ENCODE measurements at regions not wholly inside any gene's neighbourhood (a gene's known extent, or its start where the extent isn't known, plus 50 kb on each side); places are given as distances from the start of the nearest gene placed in this dataset.
A peak's percentile ranks its signal among the peaks of the same experiment; 100 is the strongest.

GRCh38 chr5:125026867-125027731, 280.7 kb upstream of the ZNF608 start:
- Histone ChIP-seq H3K4me3 (ENCODE audit: low read length) (no peak overlapping the region), H3K27me3 (ENCODE audit: control insufficient read depth, insufficient read depth, low read length) (no peaks in the 10 kb centered on the region), H3K36me3 (ENCODE audit: control insufficient read depth, insufficient read depth, low read length) (no peaks in the 10 kb centered on the region), H3K27ac (ENCODE audit: low read length) (peak overlapping the region; percentile 57), H3K9me3 (ENCODE audit: control insufficient read depth, low read depth, low read length) (no peaks in the 10 kb centered on the region), H3K4me1 (ENCODE audit: control insufficient read depth, insufficient read depth, low read length) (peaks cover 13% of the 10 kb centered on the region)
- 17% methylated on average over 1 of the region's 6 CpGs for WGBS (ENCODE audit: insufficient coverage, low lambda C conversion rate)
- DNase-seq = peak; percentile 92 to 97

- WGBS (ENCODE audit: insufficient coverage, low lambda C conversion rate) = no CpG with 5 or more reads among the region's 3 CpGs
- H3K27ac ChIP-seq (ENCODE audit: low read length) = no peak overlapping the region
- DNase-seq = no peak
Observed at GRCh38 chr5:125032286-125032685, 285.8 kb upstream of the ZNF608 start.

GRCh38 chr5:125033602-125034001, 287.2 kb upstream of the ZNF608 start:
- H3K9me3 ChIP-seq (ENCODE audit: control insufficient read depth, low read depth, low read length) = no peaks in the 10 kb centered on the region
- no peaks in the 10 kb centered on the region for H3K27me3 ChIP-seq (ENCODE audit: control insufficient read depth, insufficient read depth, low read length)
- no peak overlapping the region for H3K27ac ChIP-seq (ENCODE audit: low read length)
- H3K4me3 ChIP-seq (ENCODE audit: low read length) = no peak overlapping the region
- no peaks in the 10 kb centered on the region for H3K4me1 ChIP-seq (ENCODE audit: control insufficient read depth, insufficient read depth, low read length)
- no peak for DNase-seq
- no peaks in the 10 kb centered on the region for H3K36me3 ChIP-seq (ENCODE audit: control insufficient read depth, insufficient read depth, low read length)
- 100% methylated on average over 1 of the region's 2 CpGs for WGBS (ENCODE audit: insufficient coverage, low lambda C conversion rate)

More at GRCh38 chr5:125032286-125032685, 285.8 kb upstream of the ZNF608 start:
- Histone ChIP-seq H3K36me3 (ENCODE audit: control insufficient read depth, insufficient read depth, low read length) (no peaks in the 10 kb centered on the region), H3K4me3 (ENCODE audit: low read length) (no peak overlapping the region), H3K4me1 (ENCODE audit: control insufficient read depth, insufficient read depth, low read length) (no peaks in the 10 kb centered on the region), H3K27me3 (ENCODE audit: control insufficient read depth, insufficient read depth, low read length) (no peaks in the 10 kb centered on the region), H3K9me3 (ENCODE audit: control insufficient read depth, low read depth, low read length) (no peaks in the 10 kb centered on the region)

GRCh38 chr5:125034331-125034730, 287.9 kb upstream of the ZNF608 start:
- Histone ChIP-seq H3K27ac (ENCODE audit: low read length) (no peak overlapping the region), H3K9me3 (ENCODE audit: control insufficient read depth, low read depth, low read length) (no peaks in the 10 kb centered on the region), H3K4me3 (ENCODE audit: low read length) (no peak overlapping the region), H3K4me1 (ENCODE audit: control insufficient read depth, insufficient read depth, low read length) (no peaks in the 10 kb centered on the region), H3K36me3 (ENCODE audit: control insufficient read depth, insufficient read depth, low read length) (no peaks in the 10 kb centered on the region), H3K27me3 (ENCODE audit: control insufficient read depth, insufficient read depth, low read length) (no peaks in the 10 kb centered on the region)
- WGBS (ENCODE audit: insufficient coverage, low lambda C conversion rate) = 100% methylated on average over 1 of the region's 5 CpGs
- DNase-seq = no peak

DNA sequence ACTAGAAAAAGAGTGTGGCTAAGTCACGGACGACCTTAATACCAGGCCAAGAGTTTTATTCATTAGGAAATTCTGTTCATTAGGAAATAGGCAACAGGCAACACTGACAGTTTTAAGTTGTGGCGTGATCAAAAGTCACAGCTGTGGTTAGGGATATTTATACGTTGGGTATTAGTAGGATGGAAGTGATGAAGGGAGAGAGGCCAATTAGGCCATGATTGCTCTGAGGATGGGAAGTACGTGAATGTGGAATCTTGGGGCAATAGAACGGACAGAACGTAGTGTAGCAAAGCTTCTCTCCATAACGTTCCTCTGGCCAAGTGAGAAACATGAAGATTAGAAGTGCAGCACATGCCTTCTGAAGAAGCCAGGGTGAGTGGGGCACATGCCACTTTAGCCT, 290.1 kb upstream of the ZNF608 start:
- DNase-seq = no peak
- 83% methylated on average over 1 of the region's 8 CpGs for WGBS (ENCODE audit: insufficient coverage, low lambda C conversion rate)
- H3K36me3 ChIP-seq (ENCODE audit: control insufficient read depth, insufficient read depth, low read length) = no peaks in the 10 kb centered on the region
- no peaks in the 10 kb centered on the region for H3K9me3 ChIP-seq (ENCODE audit: control insufficient read depth, low read depth, low read length)
- H3K4me1 ChIP-seq (ENCODE audit: control insufficient read depth, insufficient read depth, low read length) = no peaks in the 10 kb centered on the region
- H3K27me3 ChIP-seq (ENCODE audit: control insufficient read depth, insufficient read depth, low read length) = no peaks in the 10 kb centered on the region
- no peak overlapping the region for H3K4me3 ChIP-seq (ENCODE audit: low read length)
- H3K27ac ChIP-seq (ENCODE audit: low read length) = no peak overlapping the region

DNA sequence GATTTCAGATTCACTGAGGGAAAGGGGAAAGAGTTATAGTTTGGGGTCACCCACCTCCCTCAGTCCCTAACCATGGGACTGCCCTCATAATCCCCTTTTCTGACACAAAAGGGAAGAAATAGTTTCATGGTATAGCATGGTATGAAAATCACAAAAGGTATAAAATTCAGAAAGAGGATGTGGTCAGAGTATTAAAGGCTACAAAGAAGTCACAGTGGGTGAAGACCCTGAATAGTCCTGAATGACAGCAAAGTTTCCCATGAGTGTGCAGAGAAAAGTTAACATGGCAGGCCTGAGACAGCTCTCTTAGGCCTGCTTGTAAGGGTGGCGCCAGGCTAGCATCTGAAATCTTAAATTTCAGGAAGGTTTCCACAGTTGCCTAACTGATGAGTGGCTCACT, 290.6 kb upstream of the ZNF608 start:
- Histone ChIP-seq H3K4me3 (ENCODE audit: low read length) (no peak overlapping the region), H3K27ac (ENCODE audit: low read length) (no peak overlapping the region), H3K27me3 (ENCODE audit: control insufficient read depth, insufficient read depth, low read length) (no peaks in the 10 kb centered on the region), H3K36me3 (ENCODE audit: control insufficient read depth, insufficient read depth, low read length) (no peaks in the 10 kb centered on the region), H3K9me3 (ENCODE audit: control insufficient read depth, low read depth, low read length) (no peaks in the 10 kb centered on the region), H3K4me1 (ENCODE audit: control insufficient read depth, insufficient read depth, low read length) (no peaks in the 10 kb centered on the region)
- no peak for DNase-seq
- no CpG with 5 or more reads among the region's 1 CpG for WGBS (ENCODE audit: insufficient coverage, low lambda C conversion rate)

- 94% methylated on average over 2 of the region's 7 CpGs for WGBS (ENCODE audit: insufficient coverage, low lambda C conversion rate)
- H3K36me3 ChIP-seq (ENCODE audit: control insufficient read depth, insufficient read depth, low read length) = no peaks in the 10 kb centered on the region
Observed at GRCh38 chr5:125037530-125037929, 291.1 kb upstream of the ZNF608 start.

GRCh38 chr5:125038477-125038876, 292.0 kb upstream of the ZNF608 start:
- H3K9me3 ChIP-seq (ENCODE audit: control insufficient read depth, low read depth, low read length) = no peaks in the 10 kb centered on the region
- H3K4me1 ChIP-seq (ENCODE audit: control insufficient read depth, insufficient read depth, low read length) = no peaks in the 10 kb centered on the region
- WGBS (ENCODE audit: insufficient coverage, low lambda C conversion rate) = 67% methylated on average over 1 of the region's 5 CpGs
- no peaks in the 10 kb centered on the region for H3K36me3 ChIP-seq (ENCODE audit: control insufficient read depth, insufficient read depth, low read length)
- no peak for DNase-seq
- no peaks in the 10 kb centered on the region for H3K27me3 ChIP-seq (ENCODE audit: control insufficient read depth, insufficient read depth, low read length)
- H3K4me3 ChIP-seq (ENCODE audit: low read length) = no peak overlapping the region
- H3K27ac ChIP-seq (ENCODE audit: low read length) = no peak overlapping the region

More at GRCh38 chr5:125037530-125037929, 291.1 kb upstream of the ZNF608 start:
- no peak for DNase-seq
- Histone ChIP-seq H3K4me3 (ENCODE audit: low read length) (no peak overlapping the region), H3K27me3 (ENCODE audit: control insufficient read depth, insufficient read depth, low read length) (no peaks in the 10 kb centered on the region), H3K4me1 (ENCODE audit: control insufficient read depth, insufficient read depth, low read length) (no peaks in the 10 kb centered on the region), H3K27ac (ENCODE audit: low read length) (no peak overlapping the region), H3K9me3 (ENCODE audit: control insufficient read depth, low read depth, low read length) (no peaks in the 10 kb centered on the region)

DNA sequence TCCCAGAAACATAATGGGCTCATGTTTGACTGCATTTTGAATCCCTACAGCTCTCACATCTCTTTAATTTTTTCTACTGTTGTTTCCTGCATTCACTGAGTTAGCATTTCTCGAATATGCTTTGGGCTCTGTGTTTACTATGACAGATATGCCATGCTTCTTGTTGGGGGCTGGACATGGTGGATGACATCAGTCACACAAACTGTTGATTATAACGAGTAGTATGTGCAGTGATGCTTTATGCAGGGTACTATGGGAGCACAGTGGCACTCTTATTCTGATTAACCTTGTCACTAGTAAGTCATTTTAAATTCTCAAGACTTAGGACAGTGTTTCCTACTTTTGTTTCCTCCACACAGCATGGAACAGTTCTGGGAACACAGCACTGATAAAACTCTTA, 295.4 kb upstream of the ZNF608 start:
- H3K36me3 ChIP-seq (ENCODE audit: control insufficient read depth, insufficient read depth, low read length) = no peaks in the 10 kb centered on the region
- H3K27ac ChIP-seq (ENCODE audit: low read length) = no peak overlapping the region
- no peaks in the 10 kb centered on the region for H3K4me1 ChIP-seq (ENCODE audit: control insufficient read depth, insufficient read depth, low read length)
- no peak for DNase-seq
- no peaks in the 10 kb centered on the region for H3K9me3 ChIP-seq (ENCODE audit: control insufficient read depth, low read depth, low read length)
- no peak overlapping the region for H3K4me3 ChIP-seq (ENCODE audit: low read length)
- no CpG with 5 or more reads among the region's 2 CpGs for WGBS (ENCODE audit: insufficient coverage, low lambda C conversion rate)
- H3K27me3 ChIP-seq (ENCODE audit: control insufficient read depth, insufficient read depth, low read length) = no peaks in the 10 kb centered on the region

DNA sequence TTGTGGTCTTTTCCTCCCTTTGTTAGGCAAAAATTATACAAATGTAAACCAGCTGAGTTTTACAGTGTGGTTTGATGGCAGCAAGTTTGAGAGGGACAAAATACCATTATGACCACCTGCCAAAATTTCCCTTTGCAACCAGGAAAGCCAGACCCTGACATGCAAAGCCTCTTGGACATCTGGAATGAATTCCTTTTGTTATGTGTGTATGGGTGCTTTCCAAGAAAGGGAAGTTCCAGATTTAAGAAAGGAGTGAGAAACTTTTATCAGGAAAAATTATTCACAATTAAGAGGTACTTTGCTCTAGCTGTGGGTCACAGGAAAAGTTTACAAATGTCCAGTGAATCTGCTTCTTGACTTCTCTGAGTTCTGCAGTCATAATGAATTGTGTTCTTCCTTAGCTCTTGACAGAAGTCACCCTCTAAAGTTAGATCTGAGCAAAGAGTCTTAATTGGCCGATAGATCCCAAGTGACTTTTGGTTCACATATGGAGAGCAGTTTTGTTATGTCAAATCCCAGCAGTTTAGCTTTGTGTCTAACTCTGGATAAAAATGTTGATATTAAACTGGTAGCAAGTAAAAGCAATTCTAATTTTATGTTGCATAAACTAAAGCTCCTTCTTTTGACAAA, 295.9 kb upstream of the ZNF608 start:
- Histone ChIP-seq H3K4me1 (ENCODE audit: control insufficient read depth, insufficient read depth, low read length) (no peaks in the 10 kb centered on the region), H3K27me3 (ENCODE audit: control insufficient read depth, insufficient read depth, low read length) (no peaks in the 10 kb centered on the region), H3K9me3 (ENCODE audit: control insufficient read depth, low read depth, low read length) (no peaks in the 10 kb centered on the region), H3K27ac (ENCODE audit: low read length) (no peak overlapping the region), H3K4me3 (ENCODE audit: low read length) (no peak overlapping the region), H3K36me3 (ENCODE audit: control insufficient read depth, insufficient read depth, low read length) (no peaks in the 10 kb centered on the region)
- no CpG with 5 or more reads among the region's 1 CpG for WGBS (ENCODE audit: insufficient coverage, low lambda C conversion rate)
- DNase-seq = no peak
